ENCODE measurements at regions not wholly inside any gene's neighbourhood (a gene's known extent, or its start where the extent isn't known, plus 50 kb on each side); places are given as distances from the start of the nearest gene placed in this dataset.

GRCh38 chr2:236404346-236404745 is 140.1 kb upstream of the ASB18 start:
- Histone ChIP-seq H3K27ac (no peak overlapping the region), H3K4me1 (ENCODE audit: control insufficient read depth in 1 of 2, low read depth in 2 of 2) (no peaks in the 10 kb centered on the region), H3K36me3 (no peaks in the 10 kb centered on the region), H3K9me3 (peaks cover 3% of the 10 kb centered on the region), H3K27me3 (replicated peaks; ENCODE audit: insufficient read depth) (no peaks in the 10 kb centered on the region), H3K4me3 (no peak overlapping the region)
- ATAC-seq (ENCODE audit: insufficient number of reproducible peaks, low FRiP score, low read depth): no peak
- no peak for DNase-seq (ENCODE audit: low spot score)
- TF ChIP-seq, protein P1, sequence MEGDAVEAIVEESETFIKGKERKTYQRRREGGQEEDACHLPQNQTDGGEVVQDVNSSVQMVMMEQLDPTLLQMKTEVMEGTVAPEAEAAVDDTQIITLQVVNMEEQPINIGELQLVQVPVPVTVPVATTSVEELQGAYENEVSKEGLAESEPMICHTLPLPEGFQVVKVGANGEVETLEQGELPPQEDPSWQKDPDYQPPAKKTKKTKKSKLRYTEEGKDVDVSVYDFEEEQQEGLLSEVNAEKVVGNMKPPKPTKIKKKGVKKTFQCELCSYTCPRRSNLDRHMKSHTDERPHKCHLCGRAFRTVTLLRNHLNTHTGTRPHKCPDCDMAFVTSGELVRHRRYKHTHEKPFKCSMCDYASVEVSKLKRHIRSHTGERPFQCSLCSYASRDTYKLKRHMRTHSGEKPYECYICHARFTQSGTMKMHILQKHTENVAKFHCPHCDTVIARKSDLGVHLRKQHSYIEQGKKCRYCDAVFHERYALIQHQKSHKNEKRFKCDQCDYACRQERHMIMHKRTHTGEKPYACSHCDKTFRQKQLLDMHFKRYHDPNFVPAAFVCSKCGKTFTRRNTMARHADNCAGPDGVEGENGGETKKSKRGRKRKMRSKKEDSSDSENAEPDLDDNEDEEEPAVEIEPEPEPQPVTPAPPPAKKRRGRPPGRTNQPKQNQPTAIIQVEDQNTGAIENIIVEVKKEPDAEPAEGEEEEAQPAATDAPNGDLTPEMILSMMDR (IDR thresholded peaks at IDR 0.05): no peak

- TF ChIP-seq, protein P1 (IDR thresholded peaks at IDR 0.05): no peak
- no peak for ATAC-seq (ENCODE audit: insufficient number of reproducible peaks, low FRiP score, low read depth)
- H3K9me3 ChIP-seq: peaks cover 3% of the 10 kb centered on the region
- H3K36me3 ChIP-seq: no peaks in the 10 kb centered on the region
- no peak overlapping the region for H3K4me3 ChIP-seq
- H3K27ac ChIP-seq: no peak overlapping the region
- H3K27me3 ChIP-seq (replicated peaks; ENCODE audit: insufficient read depth): no peaks in the 10 kb centered on the region
- H3K4me1 ChIP-seq (ENCODE audit: control insufficient read depth in 1 of 2, low read depth in 2 of 2): no peaks in the 10 kb centered on the region
- no peak for DNase-seq (ENCODE audit: low spot score)
These were observed 141.2 kb upstream of the ASB18 start for GRCh38 chr2:236405357-236405756.

GRCh38 chr2:236408090-236408489 is 143.9 kb upstream of the ASB18 start:
- ATAC-seq (ENCODE audit: insufficient number of reproducible peaks, low FRiP score, low read depth): no peak
- TF ChIP-seq, protein P1 (IDR thresholded peaks at IDR 0.05): no peak
- DNase-seq (ENCODE audit: low spot score): no peak
- Histone ChIP-seq H3K9me3 (peaks cover 3% of the 10 kb centered on the region), H3K27ac (no peak overlapping the region), H3K4me3 (no peak overlapping the region), H3K4me1 (ENCODE audit: control insufficient read depth in 1 of 2, low read depth in 2 of 2) (no peaks in the 10 kb centered on the region), H3K36me3 (no peaks in the 10 kb centered on the region), H3K27me3 (replicated peaks; ENCODE audit: insufficient read depth) (no peaks in the 10 kb centered on the region)

DNA sequence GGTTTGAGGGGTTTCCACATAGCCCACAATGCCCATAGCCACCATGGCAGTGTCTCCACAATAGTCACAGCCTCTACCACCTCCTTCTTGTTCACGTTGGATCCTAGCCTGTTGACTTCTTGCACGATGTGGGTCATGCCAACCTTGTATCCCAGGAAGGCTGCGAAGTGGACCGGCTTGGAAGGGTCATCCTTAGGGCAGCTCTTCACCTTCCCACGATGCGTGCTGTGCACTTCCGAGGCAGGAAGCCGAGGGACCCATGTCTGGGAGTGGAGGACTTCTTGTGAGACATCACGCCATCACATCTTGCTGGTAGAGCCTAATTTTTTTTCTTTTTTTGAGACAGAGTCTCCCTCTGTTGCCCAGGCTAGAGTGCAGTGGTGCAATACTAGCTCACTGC is 144.6 kb upstream of the ASB18 start:
- ATAC-seq (ENCODE audit: insufficient number of reproducible peaks, low FRiP score, low read depth) (no peak), DNase-seq (ENCODE audit: low spot score) (no peak)
- Histone ChIP-seq H3K4me1 (ENCODE audit: control insufficient read depth in 1 of 2, low read depth in 2 of 2) (no peaks in the 10 kb centered on the region), H3K9me3 (peaks cover 3% of the 10 kb centered on the region), H3K36me3 (no peaks in the 10 kb centered on the region), H3K27ac (no peak overlapping the region), H3K4me3 (no peak overlapping the region), H3K27me3 (replicated peaks; ENCODE audit: insufficient read depth) (no peaks in the 10 kb centered on the region)
- TF ChIP-seq, protein P1 (IDR thresholded peaks at IDR 0.05): no peak

DNA sequence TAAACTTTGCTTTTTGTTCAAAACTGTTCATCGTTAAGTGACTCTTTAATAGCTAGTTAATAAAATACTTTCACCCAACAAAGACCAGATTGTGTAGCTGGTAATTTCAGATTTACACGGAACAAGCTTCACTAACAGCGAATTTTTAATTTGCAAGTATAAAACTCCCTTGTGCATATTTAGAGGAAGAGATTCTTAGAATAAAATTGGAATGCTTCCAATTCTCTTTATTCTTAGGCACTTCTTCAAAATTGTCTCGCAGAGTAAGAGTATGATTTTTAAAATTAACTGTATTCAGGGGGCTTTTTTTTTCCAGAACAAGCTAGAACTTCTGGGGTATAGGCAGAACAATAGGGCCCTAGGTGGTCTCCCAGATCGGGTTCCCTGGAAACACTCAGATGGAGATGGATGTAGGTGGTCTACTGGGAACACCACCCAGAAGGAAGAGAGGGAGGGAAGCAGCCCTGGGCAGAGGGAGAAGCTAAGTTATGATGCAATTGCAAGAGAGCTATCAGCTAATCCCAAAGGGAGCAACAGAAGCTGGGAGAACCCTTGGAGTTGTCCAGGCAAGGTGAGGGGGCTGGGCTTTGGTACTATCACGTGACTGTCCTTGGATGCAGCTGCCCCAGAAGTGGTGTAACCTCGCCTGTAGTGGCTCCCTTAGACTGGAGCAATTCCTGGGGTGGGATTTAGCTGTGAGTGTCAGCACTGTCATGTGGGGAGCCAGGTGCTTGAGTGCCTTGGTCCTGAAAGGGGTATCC is 151.7 kb upstream of the ASB18 start:
- Histone ChIP-seq H3K4me3 (no peak overlapping the region), H3K9me3 (no peaks in the 10 kb centered on the region), H3K27me3 (replicated peaks; ENCODE audit: insufficient read depth) (no peaks in the 10 kb centered on the region), H3K4me1 (ENCODE audit: control insufficient read depth in 1 of 2, low read depth in 2 of 2) (no peaks in the 10 kb centered on the region), H3K36me3 (no peaks in the 10 kb centered on the region), H3K27ac (no peak overlapping the region)
- DNase-seq (ENCODE audit: low spot score) (no peak), ATAC-seq (ENCODE audit: insufficient number of reproducible peaks, low FRiP score, low read depth) (no peak)
- TF ChIP-seq, protein P1 (IDR thresholded peaks at IDR 0.05): no peak
